ENCODE measurements at regions not wholly inside any gene's neighbourhood (a gene's known extent, or its start where the extent isn't known, plus 50 kb on each side); places are given as distances from the start of the nearest gene placed in this dataset.
"Not testable (repeated sequence)": the region's sequence is repeated elsewhere in the genome, so short reads cannot be mapped to it uniquely, and the experiment has no call there.

GRCh38 chr3:86378829-86379228, 612.1 kb downstream of the VGLL3 start:
- no peaks in the 10 kb centered on the region for H3K4me1 ChIP-seq (ENCODE audit: control insufficient read depth, extremely low read depth, insufficient read depth, low read length)
- H3K27me3 ChIP-seq (ENCODE audit: control insufficient read depth, insufficient read depth, low read length): no peaks in the 10 kb centered on the region
- no peak for DNase-seq (ENCODE audit: low read depth in 2 of 2)
- no peaks in the 10 kb centered on the region for H3K79me2 ChIP-seq (ENCODE audit: control insufficient read depth, insufficient read depth, low read length)
- TF ChIP-seq, protein P1, sequence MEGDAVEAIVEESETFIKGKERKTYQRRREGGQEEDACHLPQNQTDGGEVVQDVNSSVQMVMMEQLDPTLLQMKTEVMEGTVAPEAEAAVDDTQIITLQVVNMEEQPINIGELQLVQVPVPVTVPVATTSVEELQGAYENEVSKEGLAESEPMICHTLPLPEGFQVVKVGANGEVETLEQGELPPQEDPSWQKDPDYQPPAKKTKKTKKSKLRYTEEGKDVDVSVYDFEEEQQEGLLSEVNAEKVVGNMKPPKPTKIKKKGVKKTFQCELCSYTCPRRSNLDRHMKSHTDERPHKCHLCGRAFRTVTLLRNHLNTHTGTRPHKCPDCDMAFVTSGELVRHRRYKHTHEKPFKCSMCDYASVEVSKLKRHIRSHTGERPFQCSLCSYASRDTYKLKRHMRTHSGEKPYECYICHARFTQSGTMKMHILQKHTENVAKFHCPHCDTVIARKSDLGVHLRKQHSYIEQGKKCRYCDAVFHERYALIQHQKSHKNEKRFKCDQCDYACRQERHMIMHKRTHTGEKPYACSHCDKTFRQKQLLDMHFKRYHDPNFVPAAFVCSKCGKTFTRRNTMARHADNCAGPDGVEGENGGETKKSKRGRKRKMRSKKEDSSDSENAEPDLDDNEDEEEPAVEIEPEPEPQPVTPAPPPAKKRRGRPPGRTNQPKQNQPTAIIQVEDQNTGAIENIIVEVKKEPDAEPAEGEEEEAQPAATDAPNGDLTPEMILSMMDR (conservative IDR thresholded peaks at IDR 0.05 in 1 of 2, IDR thresholded peaks at IDR 0.05 in 1 of 2; ENCODE audit: low read depth in 1 of 2, low read length in 2 of 2): no peak
- TF ChIP-seq EZH2 (IDR thresholded peaks at IDR 0.05; ENCODE audit: low read length, missing control alignments): no peak
- no peaks in the 10 kb centered on the region for H3K36me3 ChIP-seq (ENCODE audit: control insufficient read depth, insufficient read depth, low read length)
- no peak overlapping the region for H3K4me3 ChIP-seq (replicated peaks in 1 of 4; ENCODE audit: control extremely low read depth in 1 of 4, insufficient read depth in 1 of 4, low read depth in 3 of 4, low read length in 4 of 4)
- H4K20me1 ChIP-seq (ENCODE audit: control insufficient read depth, extremely low read depth, insufficient read depth, low read length): no peaks in the 10 kb centered on the region
- no peak overlapping the region for H2AFZ ChIP-seq (ENCODE audit: low read length)
- no peak overlapping the region for H3K4me2 ChIP-seq (ENCODE audit: extremely low read depth, insufficient read depth, low read length)
- no peaks in the 10 kb centered on the region for H3K9me3 ChIP-seq (ENCODE audit: control insufficient read depth, insufficient read depth, low read depth, low read length)
- H3K27ac ChIP-seq (ENCODE audit: insufficient read depth, low read length): no peak overlapping the region
- H3K9ac ChIP-seq (ENCODE audit: insufficient read depth, low read length): no peak overlapping the region

DNA sequence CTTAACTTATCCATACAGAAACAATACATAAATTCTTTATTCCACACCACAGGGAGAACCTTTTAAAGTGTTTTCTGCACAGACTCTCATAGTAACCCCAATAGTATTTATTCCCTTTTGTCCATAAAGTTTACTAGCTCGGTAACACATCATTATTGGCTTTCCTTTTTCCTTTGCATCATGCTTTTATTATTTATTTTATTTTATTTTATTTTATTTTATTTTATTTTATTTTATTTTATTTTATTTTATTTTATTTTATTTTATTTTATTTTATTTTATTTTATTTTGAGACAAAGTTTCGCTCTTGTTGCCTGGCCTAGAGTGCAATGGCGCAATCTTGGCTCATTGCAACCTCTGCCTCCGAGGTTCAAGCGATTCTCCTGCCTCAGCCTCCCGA, 655.4 kb downstream of the VGLL3 start:
- DNase-seq (ENCODE audit: low read depth in 2 of 2); H4K20me1 ChIP-seq (ENCODE audit: control insufficient read depth, extremely low read depth, insufficient read depth, low read length); H3K27ac ChIP-seq (ENCODE audit: insufficient read depth, low read length): not testable (repeated sequence)

DNA sequence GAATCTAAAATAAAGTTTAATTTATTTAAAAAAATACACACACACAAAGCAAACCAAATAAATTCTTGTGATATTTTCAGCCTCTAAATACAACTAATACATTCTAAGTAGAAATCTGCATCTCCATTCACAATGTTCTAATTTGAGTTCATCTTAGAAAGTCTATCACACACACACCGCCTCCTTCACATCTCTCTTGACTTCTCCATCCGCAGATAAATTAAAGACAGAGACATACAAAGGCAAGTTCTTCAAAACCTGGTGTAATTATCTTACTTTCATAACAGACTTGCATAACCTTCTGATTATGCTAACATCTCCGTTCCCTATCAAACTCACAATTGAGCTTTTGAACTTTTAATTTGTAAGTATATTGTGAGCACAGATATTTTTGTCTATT, 657.3 kb downstream of the VGLL3 start:
- Histone ChIP-seq H3K79me2 (ENCODE audit: control insufficient read depth, insufficient read depth, low read length) (no peaks in the 10 kb centered on the region), H3K36me3 (ENCODE audit: control insufficient read depth, insufficient read depth, low read length) (no peaks in the 10 kb centered on the region), H3K9me3 (ENCODE audit: control insufficient read depth, insufficient read depth, low read depth, low read length) (no peaks in the 10 kb centered on the region), H3K27me3 (ENCODE audit: control insufficient read depth, insufficient read depth, low read length) (no peaks in the 10 kb centered on the region), H2AFZ (ENCODE audit: low read length) (no peak overlapping the region), H3K4me1 (ENCODE audit: control insufficient read depth, extremely low read depth, insufficient read depth, low read length) (no peaks in the 10 kb centered on the region), H3K27ac (ENCODE audit: insufficient read depth, low read length) (no peak overlapping the region), H4K20me1 (ENCODE audit: control insufficient read depth, extremely low read depth, insufficient read depth, low read length) (no peaks in the 10 kb centered on the region), H3K9ac (ENCODE audit: insufficient read depth, low read length) (no peak overlapping the region), H3K4me3 (replicated peaks in 1 of 4; ENCODE audit: control extremely low read depth in 1 of 4, insufficient read depth in 1 of 4, low read depth in 3 of 4, low read length in 4 of 4) (no peak overlapping the region), H3K4me2 (ENCODE audit: extremely low read depth, insufficient read depth, low read length) (no peak overlapping the region)
- TF ChIP-seq, protein P1 (conservative IDR thresholded peaks at IDR 0.05 in 1 of 2, IDR thresholded peaks at IDR 0.05 in 1 of 2; ENCODE audit: low read depth in 1 of 2, low read length in 2 of 2): no peak
- TF ChIP-seq EZH2 (IDR thresholded peaks at IDR 0.05; ENCODE audit: low read length, missing control alignments): no peak
- no peak for DNase-seq (ENCODE audit: low read depth in 2 of 2)

More for the DNA sequence above, 655.4 kb downstream of the VGLL3 start:
- H3K79me2 ChIP-seq (ENCODE audit: control insufficient read depth, insufficient read depth, low read length); H2AFZ ChIP-seq (ENCODE audit: low read length); H3K4me3 ChIP-seq (replicated peaks in 1 of 4; ENCODE audit: control extremely low read depth in 1 of 4, insufficient read depth in 1 of 4, low read depth in 3 of 4, low read length in 4 of 4); H3K27me3 ChIP-seq (ENCODE audit: control insufficient read depth, insufficient read depth, low read length); H3K4me1 ChIP-seq (ENCODE audit: control insufficient read depth, extremely low read depth, insufficient read depth, low read length); H3K9ac ChIP-seq (ENCODE audit: insufficient read depth, low read length); H3K36me3 ChIP-seq (ENCODE audit: control insufficient read depth, insufficient read depth, low read length); H3K4me2 ChIP-seq (ENCODE audit: extremely low read depth, insufficient read depth, low read length); H3K9me3 ChIP-seq (ENCODE audit: control insufficient read depth, insufficient read depth, low read depth, low read length): not testable (repeated sequence)
